Caco-2 (cell line): ENCODE measurements at regions not wholly inside any gene's neighbourhood (a gene's known extent, or its start where the extent isn't known, plus 50 kb on each side); places are given as distances from the start of the nearest gene placed in this dataset.

Source experiments
- BruUV-seq: library from RNA; stranded (reverse); fragments of 400-500 nt; replicated peaks from 2 replicates; lab custom pipeline; 2021; lab: Mats Ljungman, UMichigan
- CTCF ChIA-PET: fragments of 300-600 bp; sonication (Branson Sonifier 250); formaldehyde crosslinking; loops from one replicate; lab custom pipeline; 2022; ENCODE audit warnings: antibody characterized with exemption; lab: Charles Lee
- POLR2A ChIA-PET: fragments of 300-600 bp; sonication (Branson Sonifier 250); formaldehyde crosslinking; loops from one replicate; lab custom pipeline; 2022; ENCODE audit warnings: antibody characterized with exemption; lab: Charles Lee
- DNase-seq, 2 experiments: peaks; one replicate each; pipeline versions ENCODE4 v3.0.0 to v3.0.0-alpha.2; 2020 to 2022
- H3K27me3 ChIP-seq: replicated peaks from 2 replicates; pipeline ENCODE4 v1.6.0; 2011; ENCODE audit warnings: low read length; ENCODE audit not compliant: control insufficient read depth, insufficient read depth
- H3K36me3 ChIP-seq: 2 replicates; pipeline ENCODE4 v1.5.1; 2011; ENCODE audit warnings: low read length; ENCODE audit not compliant: control insufficient read depth, insufficient read depth
- H3K4me1 ChIP-seq: fragments of 250-450 bp; sonication (Bioruptor Pico); 2 replicates; pipeline ENCODE4 v1.5.1; 2020; ENCODE audit warnings: mild to moderate bottlenecking
- H3K4me3 ChIP-seq: 2 replicates; pipeline ENCODE4 v1.5.1; 2011; ENCODE audit warnings: low read depth, mild to moderate bottlenecking, control low read depth, low read length
- H3K9me3 ChIP-seq: fragments of 250-450 bp; sonication (Bioruptor Pico); 2 replicates; pipeline ENCODE4 v1.5.1; 2020; ENCODE audit warnings: mild to moderate bottlenecking, moderate library complexity
- H3K27ac Mint-ChIP-seq: one replicate; pipeline ENCODE4 v1.8.0; 2022; ENCODE audit warnings: mixed read lengths; ENCODE audit not compliant: unreplicated experiment
- H3K27me3 Mint-ChIP-seq: one replicate; pipeline ENCODE4 v1.8.0; 2022; ENCODE audit warnings: mixed read lengths; ENCODE audit not compliant: insufficient read depth, unreplicated experiment
- H3K36me3 Mint-ChIP-seq: one replicate; pipeline ENCODE4 v1.8.0; 2022; ENCODE audit warnings: mild to moderate bottlenecking, mixed read lengths; ENCODE audit not compliant: insufficient read depth, unreplicated experiment
- H3K4me1 Mint-ChIP-seq: one replicate; pipeline ENCODE4 v1.8.0; 2022; ENCODE audit warnings: low read depth, mixed read lengths; ENCODE audit not compliant: unreplicated experiment
- H3K4me3 Mint-ChIP-seq: one replicate; pipeline ENCODE4 v1.8.0; 2022; ENCODE audit warnings: mild to moderate bottlenecking, moderate library complexity, mixed read lengths; ENCODE audit not compliant: unreplicated experiment
- H3K9me3 Mint-ChIP-seq: one replicate; pipeline ENCODE4 v1.8.0; 2022; ENCODE audit warnings: mixed read lengths; ENCODE audit not compliant: unreplicated experiment
- CTCF ChIP-seq, 2 experiments: fragments of 200-600 bp in 1 of 2; IDR thresholded peaks; 1 replicate in 1 of 2; 2 replicates in 1 of 2; pipeline versions ENCODE4 v1.5.1 to v1.8.0; 2011 to 2022; ENCODE audit warnings: antibody characterized with exemption in 1 of 2, control low read depth in 1 of 2, inconsistent platforms in 1 of 2, low read depth in 1 of 2, low read length in 1 of 2, mild to moderate bottlenecking in 1 of 2, moderate library complexity in 1 of 2; ENCODE audit not compliant: insufficient read depth in 1 of 2, severe bottlenecking in 1 of 2, unreplicated experiment in 1 of 2
- intact Hi-C: fragments of 100-400 bp; cut with micrococcal nuclease; formaldehyde crosslinking; loops from one replicate; pipeline ENCODE4 v1.10.0; 2022; ENCODE audit not compliant: unreplicated experiment

- Mint-ChIP-seq H3K9me3 (peaks cover 5% of the 10 kb centered on the region), H3K4me3 (no peak overlapping the region), H3K36me3 (no peaks in the 10 kb centered on the region), H3K27ac (no peak overlapping the region), H3K4me1 (no peaks in the 10 kb centered on the region), H3K27me3 (no peaks in the 10 kb centered on the region)
- no peak overlapping the region for H3K4me3 ChIP-seq
- no peak for DNase-seq
- no peaks in the 10 kb centered on the region for H3K27me3 ChIP-seq
- BruUV-seq, result no TSS peak
- H3K4me1 ChIP-seq, result no peaks in the 10 kb centered on the region
- no peaks in the 10 kb centered on the region for H3K36me3 ChIP-seq
- POLR2A ChIA-PET, result no interaction called here
- H3K9me3 ChIP-seq, result no peaks in the 10 kb centered on the region
- CTCF ChIA-PET, result no interaction called here
- TF ChIP-seq CTCF (IDR thresholded peaks at IDR 0.05; ENCODE audit: insufficient read depth in 1 of 2, low read depth in 1 of 2, low read length in 1 of 2, severe bottlenecking in 1 of 2, unreplicated experiment in 1 of 2), result no peak
- intact Hi-C loops, result no loop called here
Measured at GRCh38 chr18:78102135-78102534, 852.5 kb downstream of the GALR1 start.

- no peaks in the 10 kb centered on the region for H3K27me3 ChIP-seq
- no peaks in the 10 kb centered on the region for H3K36me3 Mint-ChIP-seq
- no peaks in the 10 kb centered on the region for H3K4me1 Mint-ChIP-seq
- no peak overlapping the region for H3K27ac Mint-ChIP-seq
- POLR2A ChIA-PET, result no interaction called here
- no peak overlapping the region for H3K4me3 Mint-ChIP-seq
- no peaks in the 10 kb centered on the region for H3K36me3 ChIP-seq
- H3K27me3 Mint-ChIP-seq, result no peaks in the 10 kb centered on the region
- no peaks in the 10 kb centered on the region for H3K9me3 Mint-ChIP-seq
- intact Hi-C loops, result no loop called here
- no peaks in the 10 kb centered on the region for H3K4me1 ChIP-seq
- H3K4me3 ChIP-seq, result no peak overlapping the region
- no peak for TF ChIP-seq CTCF (IDR thresholded peaks at IDR 0.05; ENCODE audit: insufficient read depth in 1 of 2, low read depth in 1 of 2, low read length in 1 of 2, severe bottlenecking in 1 of 2, unreplicated experiment in 1 of 2)
- DNase-seq, result no peak
- CTCF ChIA-PET, result no interaction called here
- BruUV-seq, result no TSS peak
- no peaks in the 10 kb centered on the region for H3K9me3 ChIP-seq
Measured at GRCh38 chr18:78105611-78106010, 856.0 kb downstream of the GALR1 start.

GRCh38 chr18:78106946-78107345 lies 857.3 kb downstream of the GALR1 start:
- no TSS peak for BruUV-seq
- H3K27me3 ChIP-seq, result no peaks in the 10 kb centered on the region

More at GRCh38 chr18:78106946-78107345, 857.3 kb downstream of the GALR1 start:
- DNase-seq, result no peak
- no peak overlapping the region for H3K4me3 ChIP-seq
- no peak overlapping the region for H3K4me3 Mint-ChIP-seq
- no peak for TF ChIP-seq CTCF (IDR thresholded peaks at IDR 0.05; ENCODE audit: insufficient read depth in 1 of 2, low read depth in 1 of 2, low read length in 1 of 2, severe bottlenecking in 1 of 2, unreplicated experiment in 1 of 2)
- no peaks in the 10 kb centered on the region for H3K36me3 Mint-ChIP-seq
- no peak overlapping the region for H3K27ac Mint-ChIP-seq
- H3K36me3 ChIP-seq, result no peaks in the 10 kb centered on the region
- no peaks in the 10 kb centered on the region for H3K27me3 Mint-ChIP-seq
- POLR2A ChIA-PET, result no interaction called here
- H3K4me1 Mint-ChIP-seq, result no peaks in the 10 kb centered on the region
- intact Hi-C loops, result no loop called here
- no peaks in the 10 kb centered on the region for H3K9me3 ChIP-seq
- no peaks in the 10 kb centered on the region for H3K9me3 Mint-ChIP-seq
- CTCF ChIA-PET, result no interaction called here
- H3K4me1 ChIP-seq, result no peaks in the 10 kb centered on the region
